Keratinocyte (primary cell): ENCODE measurements at regions not wholly inside any gene's neighbourhood (a gene's known extent, or its start where the extent isn't known, plus 50 kb on each side); places are given as distances from the start of the nearest gene placed in this dataset.

Experiments
- EZH2 ChIP-seq: IDR thresholded peaks from one replicate; pipeline ENCODE4 v1.6.1; 2012; ENCODE audit warnings: inconsistent platforms, mild to moderate bottlenecking, low read length, moderate library complexity
- TF ChIP-seq, protein P1 (sequence below), 3 experiments: IDR thresholded peaks in 1 of 3; conservative IDR thresholded peaks in 1 of 3; optimal IDR thresholded peaks in 1 of 3; 2 replicates in 2 of 3; 3 replicates in 1 of 3; pipeline versions ENCODE3 to v1.5.1; 2011; ENCODE audit warnings: low read length in 3 of 3, mild to moderate bottlenecking in 3 of 3, moderate library complexity in 2 of 3, control low read depth in 1 of 3, inconsistent platforms in 1 of 3; ENCODE audit not compliant: insufficient read depth in 2 of 3; ENCODE audit errors: extremely low read depth in 1 of 3

- TF ChIP-seq, protein P1, sequence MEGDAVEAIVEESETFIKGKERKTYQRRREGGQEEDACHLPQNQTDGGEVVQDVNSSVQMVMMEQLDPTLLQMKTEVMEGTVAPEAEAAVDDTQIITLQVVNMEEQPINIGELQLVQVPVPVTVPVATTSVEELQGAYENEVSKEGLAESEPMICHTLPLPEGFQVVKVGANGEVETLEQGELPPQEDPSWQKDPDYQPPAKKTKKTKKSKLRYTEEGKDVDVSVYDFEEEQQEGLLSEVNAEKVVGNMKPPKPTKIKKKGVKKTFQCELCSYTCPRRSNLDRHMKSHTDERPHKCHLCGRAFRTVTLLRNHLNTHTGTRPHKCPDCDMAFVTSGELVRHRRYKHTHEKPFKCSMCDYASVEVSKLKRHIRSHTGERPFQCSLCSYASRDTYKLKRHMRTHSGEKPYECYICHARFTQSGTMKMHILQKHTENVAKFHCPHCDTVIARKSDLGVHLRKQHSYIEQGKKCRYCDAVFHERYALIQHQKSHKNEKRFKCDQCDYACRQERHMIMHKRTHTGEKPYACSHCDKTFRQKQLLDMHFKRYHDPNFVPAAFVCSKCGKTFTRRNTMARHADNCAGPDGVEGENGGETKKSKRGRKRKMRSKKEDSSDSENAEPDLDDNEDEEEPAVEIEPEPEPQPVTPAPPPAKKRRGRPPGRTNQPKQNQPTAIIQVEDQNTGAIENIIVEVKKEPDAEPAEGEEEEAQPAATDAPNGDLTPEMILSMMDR (optimal IDR thresholded peaks at IDR 0.05 in 1 of 3, IDR thresholded peaks at IDR 0.05 in 1 of 3, conservative IDR thresholded peaks at IDR 0.05 in 1 of 3; ENCODE audit: extremely low read depth in 1 of 3, insufficient read depth in 2 of 3, low read length in 3 of 3) = no peak
- TF ChIP-seq EZH2 = no peak
Observed at GRCh38 chr10:46175296-46175695, 111.5 kb upstream of the ANTXRL start.
